ENCODE measurements at regions not wholly inside any gene's neighbourhood (a gene's known extent, or its start where the extent isn't known, plus 50 kb on each side); places are given as distances from the start of the nearest gene placed in this dataset.
"Not testable (repeated sequence)": the region's sequence is repeated elsewhere in the genome, so short reads cannot be mapped to it uniquely, and the experiment has no call there.

- DNase-seq (ENCODE audit: low read depth) = no peak
Measured at GRCh38 chr3:87710511-87710910, 348.3 kb downstream of the CGGBP1 start.

GRCh38 chr3:87710028-87710427 lies 348.8 kb downstream of the CGGBP1 start:
- no peak for DNase-seq (ENCODE audit: low read depth)

- no peak for DNase-seq (ENCODE audit: low read depth)
Measured at GRCh38 chr3:87706176-87706575, 352.6 kb downstream of the CGGBP1 start.

GRCh38 chr3:87702600-87702999 lies 356.2 kb downstream of the CGGBP1 start:
- no peak for DNase-seq (ENCODE audit: low read depth)

- DNase-seq (ENCODE audit: low read depth) = no peak
Measured at GRCh38 chr3:87696124-87697013, 362.4 kb downstream of the CGGBP1 start.

GRCh38 chr3:87694678-87695077 lies 364.1 kb downstream of the CGGBP1 start:
- no peak for DNase-seq (ENCODE audit: low read depth)

- no peak for DNase-seq (ENCODE audit: low read depth)
Measured at GRCh38 chr3:87691109-87691508, 367.7 kb downstream of the CGGBP1 start.

- DNase-seq (ENCODE audit: low read depth) = not testable (repeated sequence)
Measured at GRCh38 chr3:87678984-87679660, 379.7 kb downstream of the CGGBP1 start.

- DNase-seq (ENCODE audit: low read depth) = no peak
Measured at GRCh38 chr3:87674397-87675161, 384.2 kb downstream of the CGGBP1 start.

GRCh38 chr3:87673132-87673531 lies 385.7 kb downstream of the CGGBP1 start:
- DNase-seq (ENCODE audit: low read depth) = no peak

GRCh38 chr3:87654184-87654583 lies 377.8 kb upstream of the POU1F1 start:
- no peak for DNase-seq (ENCODE audit: low read depth)

- not testable (repeated sequence) for DNase-seq (ENCODE audit: low read depth)
Measured at GRCh38 chr3:87653138-87653537, 376.8 kb upstream of the POU1F1 start.

GRCh38 chr3:87634426-87634825 lies 358.0 kb upstream of the POU1F1 start:
- no peak for DNase-seq (ENCODE audit: low read depth)

GRCh38 chr3:87627316-87627715 lies 350.9 kb upstream of the POU1F1 start:
- no peak for DNase-seq (ENCODE audit: low read depth)

- no peak for DNase-seq (ENCODE audit: low read depth)
Measured at GRCh38 chr3:87626546-87626945, 350.2 kb upstream of the POU1F1 start.

GRCh38 chr3:87625876-87626275 lies 349.5 kb upstream of the POU1F1 start:
- DNase-seq (ENCODE audit: low read depth) = no peak

- DNase-seq (ENCODE audit: low read depth) = no peak
Measured at GRCh38 chr3:87624860-87625259, 348.5 kb upstream of the POU1F1 start.

GRCh38 chr3:87621667-87622066 lies 345.3 kb upstream of the POU1F1 start:
- no peak for DNase-seq (ENCODE audit: low read depth)

- DNase-seq (ENCODE audit: low read depth) = no peak
Measured at GRCh38 chr3:87615506-87615905, 339.1 kb upstream of the POU1F1 start.

GRCh38 chr3:87614998-87615397 lies 338.6 kb upstream of the POU1F1 start:
- no peak for DNase-seq (ENCODE audit: low read depth)

- no peak for DNase-seq (ENCODE audit: low read depth)
Measured at GRCh38 chr3:87607234-87607633, 330.9 kb upstream of the POU1F1 start.

- no peak for DNase-seq (ENCODE audit: low read depth)
Measured at GRCh38 chr3:87595798-87596197, 319.4 kb upstream of the POU1F1 start.

GRCh38 chr3:87581240-87581639 lies 304.9 kb upstream of the POU1F1 start:
- DNase-seq (ENCODE audit: low read depth) = no peak
